CD4-positive, alpha-beta memory T cell (primary cell): ENCODE measurements at regions not wholly inside any gene's neighbourhood (a gene's known extent, or its start where the extent isn't known, plus 50 kb on each side); places are given as distances from the start of the nearest gene placed in this dataset.

Experiments
- CTCF ChIA-PET: fragments of 350-600 bp; sonication (Branson Sonifier 250); formaldehyde crosslinking; loops from one replicate; lab custom pipeline; 2021; ENCODE audit warnings: inconsistent platforms; ENCODE audit not compliant: partially characterized antibody; lab: Charles Lee
- POLR2A ChIA-PET: fragments of 350-600 bp; sonication (Branson Sonifier 250); formaldehyde crosslinking; loops from one replicate; lab custom pipeline; 2021; ENCODE audit not compliant: partially characterized antibody; lab: Charles Lee
- DNase-seq, 5 donors: peaks; one replicate each; pipeline versions ENCODE4 v3.0.0 to v3.0.0-alpha.2; 2020 to 2022; ENCODE audit warnings: mixed read lengths in 1 of 5
- H3K27ac ChIP-seq: one replicate; pipeline ENCODE4 v1.7.0; 2013; ENCODE audit warnings: low read depth, low read length
- H3K27me3 ChIP-seq: 2 replicates; pipeline ENCODE4 v1.7.0; 2013; ENCODE audit warnings: mild to moderate bottlenecking, low read length, moderate library complexity; ENCODE audit not compliant: insufficient read depth
- H3K36me3 ChIP-seq: 2 replicates; pipeline ENCODE4 v1.7.0; 2013; ENCODE audit warnings: mild to moderate bottlenecking, low read length, moderate library complexity; ENCODE audit not compliant: insufficient read depth
- H3K4me1 ChIP-seq: 2 replicates; pipeline ENCODE4 v1.7.0; 2013; ENCODE audit warnings: mild to moderate bottlenecking, low read length, moderate library complexity; ENCODE audit not compliant: insufficient read depth
- H3K4me3 ChIP-seq, 2 donors: one replicate each; pipeline ENCODE4 v1.7.0; 2013; ENCODE audit warnings: low read length in 2 of 2, mild to moderate bottlenecking in 1 of 2
- H3K9me3 ChIP-seq, 2 donors: one replicate each; pipeline ENCODE4 v1.7.0; 2013; ENCODE audit warnings: low read length in 2 of 2, control low read depth in 1 of 2; ENCODE audit not compliant: control insufficient read depth in 1 of 2
- H3K27ac Mint-ChIP-seq, 7 donors: one replicate each; pipeline ENCODE4 v1.8.0; 2020 to 2021; ENCODE audit warnings: mixed read lengths in 7 of 7, mild to moderate bottlenecking in 6 of 7, inconsistent platforms in 3 of 7, moderate library complexity in 3 of 7
- H3K27me3 Mint-ChIP-seq, 2 donors: one replicate each; pipeline ENCODE4 v1.8.0; 2020 to 2021; ENCODE audit warnings: mixed read lengths in 2 of 2
- H3K36me3 Mint-ChIP-seq, 2 donors: one replicate each; pipeline ENCODE4 v1.8.0; 2020 to 2021; ENCODE audit warnings: mixed read lengths in 2 of 2, inconsistent platforms in 1 of 2, mild to moderate bottlenecking in 1 of 2
- H3K4me1 Mint-ChIP-seq, 4 donors: one replicate each; pipeline ENCODE4 v1.8.0; 2020 to 2021; ENCODE audit warnings: mixed read lengths in 4 of 4, mild to moderate bottlenecking in 1 of 4
- H3K4me3 Mint-ChIP-seq, 8 donors: one replicate each; pipeline ENCODE4 v1.8.0; 2020 to 2021; ENCODE audit warnings: mixed read lengths in 8 of 8, mild to moderate bottlenecking in 7 of 8, moderate library complexity in 6 of 8, inconsistent platforms in 3 of 8
- H3K9me3 Mint-ChIP-seq, 8 donors: one replicate each; pipeline ENCODE4 v1.8.0; 2020 to 2021; ENCODE audit warnings: mixed read lengths in 8 of 8, mild to moderate bottlenecking in 5 of 8, inconsistent platforms in 3 of 8, moderate library complexity in 1 of 8
- intact Hi-C: fragments of 100-400 bp; cut with micrococcal nuclease; formaldehyde crosslinking; loops from one replicate; pipeline ENCODE4 v1.15.1; 2023

- no peaks in the 10 kb centered on the region for H3K27me3 ChIP-seq
Observed at GRCh38 chr12:127240249-127240929, 1026.6 kb upstream of the TMEM132C start.

GRCh38 chr12:127241072-127241817, 1025.7 kb upstream of the TMEM132C start:
- Histone ChIP-seq H3K9me3 (no peaks in the 10 kb centered on the region), H3K4me1 (no peaks in the 10 kb centered on the region), H3K4me3 (no peak overlapping the region), H3K36me3 (no peaks in the 10 kb centered on the region), H3K27me3 (no peaks in the 10 kb centered on the region), H3K27ac (no peak overlapping the region)
- no peak overlapping the region for H3K27ac Mint-ChIP-seq
- CTCF ChIA-PET, result no interaction called here
- peaks cover 0 to 3% (median 0%) of the 10 kb centered on the region in 8 donors for H3K9me3 Mint-ChIP-seq
- H3K36me3 Mint-ChIP-seq, result no peaks in the 10 kb centered on the region
- H3K27me3 Mint-ChIP-seq, result peaks cover 2 to 8% of the 10 kb centered on the region in 2 donors
- POLR2A ChIA-PET, result no interaction called here
- DNase-seq, result no peak
- intact Hi-C loops, result no loop called here
- H3K4me1 Mint-ChIP-seq, result no peaks in the 10 kb centered on the region
- no peak overlapping the region for H3K4me3 Mint-ChIP-seq

More at GRCh38 chr12:127240249-127240929, 1026.6 kb upstream of the TMEM132C start:
- peaks cover 0 to 3% (median 0%) of the 10 kb centered on the region in 8 donors for H3K9me3 Mint-ChIP-seq
- H3K4me1 ChIP-seq, result no peaks in the 10 kb centered on the region
- no peak overlapping the region for H3K27ac ChIP-seq
- no peaks in the 10 kb centered on the region for H3K4me1 Mint-ChIP-seq
- peaks cover 2 to 8% of the 10 kb centered on the region in 2 donors for H3K27me3 Mint-ChIP-seq
- no peak overlapping the region for H3K27ac Mint-ChIP-seq
- intact Hi-C loops, result no loop called here
- ChIA-PET POLR2A (no interaction called here), CTCF (no interaction called here)
- H3K4me3 Mint-ChIP-seq, result no peak overlapping the region
- no peaks in the 10 kb centered on the region for H3K36me3 Mint-ChIP-seq
- H3K4me3 ChIP-seq, result no peak overlapping the region
- H3K36me3 ChIP-seq, result no peaks in the 10 kb centered on the region
- H3K9me3 ChIP-seq, result no peaks in the 10 kb centered on the region
- no peak for DNase-seq

- H3K4me1 Mint-ChIP-seq, result no peaks in the 10 kb centered on the region
- H3K27ac Mint-ChIP-seq, result no peak overlapping the region
- H3K9me3 Mint-ChIP-seq, result peaks cover 0 to 3% (median 0%) of the 10 kb centered on the region in 8 donors
- POLR2A ChIA-PET, result no interaction called here
- no peaks in the 10 kb centered on the region for H3K4me1 ChIP-seq
- no peaks in the 10 kb centered on the region for H3K9me3 ChIP-seq
- no peaks in the 10 kb centered on the region for H3K36me3 Mint-ChIP-seq
- H3K4me3 Mint-ChIP-seq, result no peak overlapping the region
- H3K36me3 ChIP-seq, result no peaks in the 10 kb centered on the region
- no peak overlapping the region for H3K4me3 ChIP-seq
- H3K27me3 ChIP-seq, result no peaks in the 10 kb centered on the region
- H3K27me3 Mint-ChIP-seq, result peaks cover 2 to 10% of the 10 kb centered on the region in 2 donors
- no peak overlapping the region for H3K27ac ChIP-seq
- CTCF ChIA-PET, result no interaction called here
- no peak for DNase-seq
- intact Hi-C loops, result no loop called here
Observed at GRCh38 chr12:127245009-127245408, 1022.0 kb upstream of the TMEM132C start.

- Histone ChIP-seq H3K27ac (no peak overlapping the region), H3K9me3 (no peaks in the 10 kb centered on the region), H3K4me1 (no peaks in the 10 kb centered on the region), H3K27me3 (no peaks in the 10 kb centered on the region), H3K36me3 (no peaks in the 10 kb centered on the region), H3K4me3 (no peak overlapping the region)
- CTCF ChIA-PET, result no interaction called here
- intact Hi-C loops, result no loop called here
- H3K4me1 Mint-ChIP-seq, result no peaks in the 10 kb centered on the region
- H3K9me3 Mint-ChIP-seq, result peaks cover 0 to 3% (median 0%) of the 10 kb centered on the region in 8 donors
- POLR2A ChIA-PET, result no interaction called here
- H3K4me3 Mint-ChIP-seq, result no peak overlapping the region
- no peak overlapping the region for H3K27ac Mint-ChIP-seq
- DNase-seq, result no peak
- H3K36me3 Mint-ChIP-seq, result no peaks in the 10 kb centered on the region
- H3K27me3 Mint-ChIP-seq, result peaks cover 2 to 10% of the 10 kb centered on the region in 2 donors
Observed at GRCh38 chr12:127245437-127245836, 1021.5 kb upstream of the TMEM132C start.

- intact Hi-C loops, result no loop called here
- H3K36me3 Mint-ChIP-seq, result no peaks in the 10 kb centered on the region
- no peaks in the 10 kb centered on the region for H3K4me1 Mint-ChIP-seq
- POLR2A ChIA-PET, result no interaction called here
- H3K4me3 ChIP-seq, result no peak overlapping the region
- CTCF ChIA-PET, result no interaction called here
- H3K4me1 ChIP-seq, result no peaks in the 10 kb centered on the region
- H3K4me3 Mint-ChIP-seq, result no peak overlapping the region
- no peak overlapping the region for H3K27ac Mint-ChIP-seq
- H3K27ac ChIP-seq, result no peak overlapping the region
- no peak for DNase-seq
- no peaks in the 10 kb centered on the region for H3K27me3 ChIP-seq
- peaks cover 0 to under 1% (median 0%) of the 10 kb centered on the region in 8 donors for H3K9me3 Mint-ChIP-seq
- peaks cover 3 to 6% of the 10 kb centered on the region in 2 donors for H3K27me3 Mint-ChIP-seq
- H3K36me3 ChIP-seq, result no peaks in the 10 kb centered on the region
- no peaks in the 10 kb centered on the region for H3K9me3 ChIP-seq
Observed at GRCh38 chr12:127247937-127248336, 1019.0 kb upstream of the TMEM132C start.

- H3K36me3 Mint-ChIP-seq, result no peaks in the 10 kb centered on the region
- peaks cover 0 to 2% (median 0%) of the 10 kb centered on the region in 8 donors for H3K9me3 Mint-ChIP-seq
- Histone ChIP-seq H3K4me3 (no peak overlapping the region), H3K27me3 (no peaks in the 10 kb centered on the region), H3K36me3 (no peaks in the 10 kb centered on the region), H3K9me3 (no peaks in the 10 kb centered on the region), H3K4me1 (no peaks in the 10 kb centered on the region), H3K27ac (no peak overlapping the region)
- POLR2A ChIA-PET, result no interaction called here
- H3K4me3 Mint-ChIP-seq, result no peak overlapping the region
- peaks cover 2 to 6% of the 10 kb centered on the region in 2 donors for H3K27me3 Mint-ChIP-seq
- H3K4me1 Mint-ChIP-seq, result no peaks in the 10 kb centered on the region
- H3K27ac Mint-ChIP-seq, result no peak overlapping the region
- CTCF ChIA-PET, result no interaction called here
- no peak for DNase-seq
- intact Hi-C loops, result no loop called here
Observed at GRCh38 chr12:127249428-127249827, 1017.5 kb upstream of the TMEM132C start.

GRCh38 chr12:127253797-127254327, 1013.1 kb upstream of the TMEM132C start:
- ChIA-PET POLR2A (no interaction called here), CTCF (no interaction called here)
- H3K4me1 ChIP-seq, result no peaks in the 10 kb centered on the region
- Mint-ChIP-seq H3K27ac (no peak overlapping the region), H3K4me1 (no peaks in the 10 kb centered on the region), H3K4me3 (no peak overlapping the region), H3K27me3 (peaks cover 4 to 6% of the 10 kb centered on the region in 2 donors), H3K36me3 (no peaks in the 10 kb centered on the region), H3K9me3 (peaks cover 0 to 2% (median 0%) of the 10 kb centered on the region in 8 donors)
- H3K36me3 ChIP-seq, result no peaks in the 10 kb centered on the region
- no peaks in the 10 kb centered on the region for H3K9me3 ChIP-seq
- no peak overlapping the region for H3K27ac ChIP-seq
- no peaks in the 10 kb centered on the region for H3K27me3 ChIP-seq
- DNase-seq, result no peak
- no peak overlapping the region for H3K4me3 ChIP-seq
- intact Hi-C loops, result no loop called here
